IMR-90 (cell line): ENCODE measurements at regions not wholly inside any gene's neighbourhood (a gene's known extent, or its start where the extent isn't known, plus 50 kb on each side); places are given as distances from the start of the nearest gene placed in this dataset.

Experiments used
- ATAC-seq: fragments of 200-7000 bp; cut with Tn5 transposase; 2 replicates; pipeline ENCODE4 v1.9.1; 2020; ENCODE audit warnings: low read depth, mild to moderate bottlenecking, moderate library complexity
- BruUV-seq: library from RNA; stranded (reverse); fragments of 400-500 nt; replicated peaks from 2 replicates; lab custom pipeline; 2021; lab: Mats Ljungman, UMichigan
- CTCF ChIA-PET: fragments of 300-600 bp; formaldehyde crosslinking; extraction: SDS; loops from one replicate; lab custom pipeline; 2021; ENCODE audit warnings: antibody characterized with exemption; lab: Yijun Ruan, JAX
- POLR2A ChIA-PET: fragments of 300-600 bp; sonication (Branson Sonifier 250); formaldehyde crosslinking; loops from one replicate; lab custom pipeline; 2022; ENCODE audit warnings: antibody characterized with exemption; ENCODE audit not compliant: unreplicated experiment; lab: Charles Lee
- DNase-seq: peaks from one replicate; pipeline ENCODE4 v3.0.0; 2013
- H2AFZ ChIP-seq: replicated peaks from 2 replicates; pipeline ENCODE3; 2013; ENCODE audit warnings: low read length, mild to moderate bottlenecking; ENCODE audit not compliant: poor library complexity
- H2AK5ac ChIP-seq: 2 replicates; pipeline ENCODE4 v1.6.1; 2013; ENCODE audit warnings: low read depth, low read length, inconsistent platforms
- H2AK9ac ChIP-seq: replicated peaks from 2 replicates; pipeline ENCODE3; 2013; ENCODE audit warnings: mild to moderate bottlenecking, low read depth, low read length, moderate library complexity; ENCODE audit not compliant: poor library complexity
- H2BK120ac ChIP-seq: 2 replicates; pipeline ENCODE4 v1.6.1; 2013; ENCODE audit warnings: low read depth, low read length, inconsistent platforms
- H2BK15ac ChIP-seq: 3 replicates; pipeline ENCODE4 v1.6.1; 2013; ENCODE audit warnings: low read depth, low read length, inconsistent platforms
- H2BK20ac ChIP-seq: 2 replicates; pipeline ENCODE4 v1.6.1; 2013; ENCODE audit warnings: low read depth, mild to moderate bottlenecking, inconsistent platforms, low read length, moderate library complexity
- H2BK5ac ChIP-seq: 2 replicates; pipeline ENCODE4 v1.6.1; 2013; ENCODE audit warnings: mild to moderate bottlenecking, low read depth, low read length, inconsistent platforms; ENCODE audit not compliant: poor library complexity, severe bottlenecking
- H3K14ac ChIP-seq: replicated peaks from 2 replicates; pipeline ENCODE4 v1.6.1; 2013; ENCODE audit warnings: low read depth, low read length, inconsistent platforms
- H3K18ac ChIP-seq: 2 replicates; pipeline ENCODE4 v1.6.1; 2013; ENCODE audit warnings: low read depth, low read length, control low read depth
- H3K23ac ChIP-seq: 2 replicates; pipeline ENCODE4 v1.6.1; 2013; ENCODE audit warnings: low read depth, low read length, inconsistent platforms
- H3K27ac ChIP-seq: 2 replicates; pipeline ENCODE4 v1.5.1; 2013; ENCODE audit warnings: mild to moderate bottlenecking, control low read depth, low read length; ENCODE audit not compliant: insufficient read depth
- H3K27me3 ChIP-seq: 2 replicates; pipeline ENCODE4 v1.6.1; 2013; ENCODE audit warnings: low read length; ENCODE audit not compliant: control insufficient read depth, insufficient read depth
- H3K36me3 ChIP-seq: 2 replicates; pipeline ENCODE4 v1.6.1; 2013; ENCODE audit warnings: low read length, mixed read lengths; ENCODE audit not compliant: control insufficient read depth, insufficient read depth
- H3K4ac ChIP-seq: 2 replicates; pipeline ENCODE4 v1.6.1; 2013; ENCODE audit warnings: low read depth, low read length, inconsistent platforms
- H3K4me1 ChIP-seq: 2 replicates; pipeline ENCODE4 v1.6.1; 2013; ENCODE audit warnings: low read length, mixed read lengths; ENCODE audit not compliant: control insufficient read depth, insufficient read depth
- H3K4me2 ChIP-seq: 2 replicates; pipeline ENCODE4 v1.6.1; 2013; ENCODE audit warnings: low read depth, mild to moderate bottlenecking, control low read depth, low read length, moderate library complexity
- H3K4me3 ChIP-seq: 2 replicates; pipeline ENCODE4 v1.5.1; 2013; ENCODE audit warnings: low read depth, mild to moderate bottlenecking, control low read depth, low read length, moderate library complexity; ENCODE audit not compliant: insufficient read depth
- H3K56ac ChIP-seq: 2 replicates; pipeline ENCODE4 v1.6.1; 2013; ENCODE audit warnings: low read length, inconsistent platforms; ENCODE audit not compliant: insufficient read depth; ENCODE audit errors: extremely low read depth
- H3K79me1 ChIP-seq, 2 experiments: 2 replicates each; pipeline ENCODE4 v1.6.1; 2013; ENCODE audit warnings: low read length in 2 of 2, inconsistent platforms in 1 of 2, low read depth in 1 of 2
- H3K9ac ChIP-seq: 2 replicates; pipeline ENCODE4 v1.6.1; 2013; ENCODE audit warnings: low read depth, low read length, control low read depth
- H3K9me1 ChIP-seq: 2 replicates; pipeline ENCODE4 v1.6.1; 2013; ENCODE audit warnings: low read length, inconsistent platforms; ENCODE audit not compliant: insufficient read depth
- H3K9me3 ChIP-seq: 2 replicates; pipeline ENCODE4 v1.6.1; 2013; ENCODE audit warnings: low read length; ENCODE audit not compliant: control insufficient read depth, insufficient read depth
- H4K20me1 ChIP-seq: 2 replicates; pipeline ENCODE4 v1.6.1; 2013; ENCODE audit warnings: low read length, inconsistent platforms; ENCODE audit not compliant: insufficient read depth
- H4K5ac ChIP-seq: 2 replicates; pipeline ENCODE4 v1.6.1; 2013; ENCODE audit warnings: mild to moderate bottlenecking, low read depth, low read length, control low read depth
- H4K8ac ChIP-seq, 2 experiments: 2 replicates each; pipeline ENCODE4 v1.6.1; 2013; ENCODE audit warnings: low read depth in 2 of 2, low read length in 2 of 2, control low read depth in 1 of 2, inconsistent platforms in 1 of 2
- H4K91ac ChIP-seq: 2 replicates; pipeline ENCODE4 v1.6.1; 2013; ENCODE audit warnings: low read depth, low read length, inconsistent platforms; ENCODE audit not compliant: insufficient read depth
- CEBPB ChIP-seq: IDR thresholded peaks from 2 replicates; pipeline ENCODE4 v1.6.1; 2012; ENCODE audit warnings: low read depth, low read length, improper control_type of control experiment
- CHD1 ChIP-seq: IDR thresholded peaks from 2 replicates; pipeline ENCODE4 v1.6.1; 2012; ENCODE audit warnings: low read depth, low read length, improper control_type of control experiment
- CTCF ChIP-seq: conservative IDR thresholded peaks from 2 replicates; pipeline ENCODE4 v1.5.1; 2012; ENCODE audit warnings: mild to moderate bottlenecking, low read depth, low read length, improper control_type of control experiment
- ELK1 ChIP-seq: fragments of 150-350 bp; IDR thresholded peaks from 2 replicates; pipeline ENCODE4 v1.6.1; 2016; ENCODE audit warnings: low read depth, mild to moderate bottlenecking, low read length, moderate library complexity, borderline replicate concordance
- FOS ChIP-seq: fragments of 150-350 bp; IDR thresholded peaks from 2 replicates; pipeline ENCODE4 v1.6.1; 2016; ENCODE audit warnings: low read depth, low read length
- MAFK ChIP-seq: IDR thresholded peaks from 2 replicates; pipeline ENCODE4 v1.6.1; 2012; ENCODE audit warnings: low read depth, low read length, improper control_type of control experiment
- MXI1 ChIP-seq: IDR thresholded peaks from 2 replicates; pipeline ENCODE4 v1.6.1; 2012; ENCODE audit warnings: low read depth, mild to moderate bottlenecking, low read length, moderate library complexity, borderline replicate concordance
- NFE2L2 ChIP-seq: fragments of 150-350 bp; IDR thresholded peaks from 2 replicates; pipeline ENCODE4 v1.6.1; 2016; ENCODE audit warnings: low read depth, mild to moderate bottlenecking, low read length
- POLR2A ChIP-seq: IDR thresholded peaks from 2 replicates; pipeline ENCODE4 v1.6.1; 2012; ENCODE audit warnings: mild to moderate bottlenecking, low read depth, low read length
- RAD21 ChIP-seq: IDR thresholded peaks from 2 replicates; pipeline ENCODE4 v1.6.1; 2012; ENCODE audit warnings: low read length, improper control_type of control experiment
- RCOR1 ChIP-seq: IDR thresholded peaks from 2 replicates; pipeline ENCODE4 v1.6.1; 2012; ENCODE audit warnings: mild to moderate bottlenecking, low read length, improper control_type of control experiment; ENCODE audit not compliant: insufficient replicate concordance
- SMC3 ChIP-seq: fragments of 150-350 bp; IDR thresholded peaks from 2 replicates; pipeline ENCODE4 v1.6.1; 2016; ENCODE audit warnings: low read depth, mild to moderate bottlenecking, antibody characterized with exemption, low read length, moderate library complexity
- USF2 ChIP-seq: fragments of 150-350 bp; IDR thresholded peaks from 2 replicates; pipeline ENCODE4 v1.6.1; 2017; ENCODE audit warnings: mild to moderate bottlenecking, antibody characterized with exemption, low read length, low read depth
- WGBS, 2 experiments: methylation state at CpG; one replicate each; pipeline versions ENCODE4 v1.1.5 to v1.1.7; 2013; ENCODE audit warnings: missing lambda C conversion rate in 2 of 2; ENCODE audit not compliant: insufficient read length in 1 of 2; ENCODE audit errors: extremely low coverage in 2 of 2; 5-methylcytosine and 5-hydroxymethylcytosine counted together
- dilution Hi-C: fragments of 300-500 bp; cut with HindIII; formaldehyde crosslinking; loops from one replicate; pipeline ENCODE4 v1.14.3; 2018; ENCODE audit warnings: low sequenced_read_pairs; ENCODE audit not compliant: unreplicated experiment
- in situ Hi-C: fragments of 300-500 bp; cut with MboI; formaldehyde crosslinking; loops from 3 replicates; pipeline ENCODE4 v1.14.3; 2019; ENCODE audit warnings: low sequenced_read_pairs, inconsistent platforms, mixed read lengths
- intact Hi-C: fragments of 100-400 bp; cut with micrococcal nuclease; formaldehyde crosslinking; loops from 2 replicates; pipeline ENCODE4 v1.10.0; 2022

GRCh38 chr2:61640406-61640805, 102.2 kb upstream of the XPO1 start:
- H3K36me3 ChIP-seq: no peaks in the 10 kb centered on the region
- in situ Hi-C loops: no loop called here
- H2AK9ac ChIP-seq: no peak overlapping the region
- no peaks in the 10 kb centered on the region for H4K20me1 ChIP-seq
- H2BK15ac ChIP-seq: no peak overlapping the region; the same call in 2 of the 3 replicates
- peak overlapping the region; percentile 26 for H2AFZ ChIP-seq
- peak overlapping the region; percentile 78; the same call in 1 of the 2 replicates for H3K4ac ChIP-seq
- H3K23ac ChIP-seq: no peak overlapping the region
- H2BK120ac ChIP-seq: peak overlapping the region; percentile 83
- 0 out of 2 replicates have a peak overlapping the region, but pooled peaks have one; percentile 36 for H2BK20ac ChIP-seq
- H3K18ac ChIP-seq: peak overlapping the region; percentile 93; the same call in 1 of the 2 replicates
- no peak overlapping the region for H3K27ac ChIP-seq
- no peaks in the 10 kb centered on the region for H3K9me3 ChIP-seq
- dilution Hi-C loops: no loop called here
- no peak overlapping the region for H3K4me3 ChIP-seq
- H2AK5ac ChIP-seq: 0 out of 2 replicates have a peak overlapping the region, but pooled peaks have one; percentile 8
- H3K9ac ChIP-seq: no peak overlapping the region
- H3K14ac ChIP-seq: peak overlapping the region; percentile 88; the same call in 1 of the 2 replicates
- peak overlapping the region; percentile 20 for H2BK5ac ChIP-seq
- ATAC-seq (no peak), DNase-seq (peak; percentile 10)
- H3K79me1 ChIP-seq: no peaks in the 10 kb centered on the region
- POLR2A ChIA-PET: no interaction called here
- CTCF ChIA-PET: no interaction called here
- TF ChIP-seq POLR2A (no peak), NFE2L2 (no peak), FOS (no peak), MAFK (no peak), MXI1 (no peak), CEBPB (no peak), SMC3 (no peak), RAD21 (no peak), RCOR1 (no peak), USF2 (no peak), ELK1 (no peak), CHD1 (no peak), CTCF (no peak)
- no TSS peak for BruUV-seq
- H3K4me1 ChIP-seq: peaks cover 10% of the 10 kb centered on the region
- H3K27me3 ChIP-seq: no peaks in the 10 kb centered on the region
- 100% methylated on average over 2 of the region's 2 CpGs; no CpG with 5 or more reads in 1 of the 2 experiments for WGBS, 2 experiments
- intact Hi-C loops: no loop called here
- H3K56ac ChIP-seq: no peak overlapping the region
- no peaks in the 10 kb centered on the region for H3K9me1 ChIP-seq
- H4K8ac ChIP-seq: peak overlapping the region; percentile 30 to 83; a peak in 2 of 4 replicates
- peak overlapping the region; percentile 22 for H4K91ac ChIP-seq
- H4K5ac ChIP-seq: peak overlapping the region; percentile 95; the same call in 1 of the 2 replicates
- H3K4me2 ChIP-seq: no peak overlapping the region
